ENCODE measurements at regions not wholly inside any gene's neighbourhood (a gene's known extent, or its start where the extent isn't known, plus 50 kb on each side); places are given as distances from the start of the nearest gene placed in this dataset.

DNA sequence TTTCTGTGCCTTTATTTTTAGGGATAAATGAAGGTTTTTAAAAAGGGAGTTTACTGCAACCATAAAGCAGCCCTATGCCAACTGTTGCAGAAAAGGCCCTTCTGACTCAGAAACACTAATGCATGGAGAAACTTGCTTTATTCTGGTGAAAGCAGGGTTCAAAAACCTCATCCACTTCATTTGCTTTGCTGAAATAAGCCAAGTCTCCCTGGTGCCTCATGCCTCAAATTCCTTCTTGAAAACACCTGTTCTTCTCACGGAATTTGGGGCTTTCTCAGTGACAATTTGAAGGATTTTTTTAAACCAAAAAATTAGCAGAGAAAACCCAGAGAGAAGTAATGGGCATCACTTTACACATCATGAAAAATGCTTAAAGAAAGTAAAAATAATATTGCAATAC is 349.0 kb downstream of the PCDH7 start:
- POLR2A ChIA-PET: no interaction called here
- no peak for DNase-seq (ENCODE audit: low read depth, low spot score)
- TF ChIP-seq, protein P1, sequence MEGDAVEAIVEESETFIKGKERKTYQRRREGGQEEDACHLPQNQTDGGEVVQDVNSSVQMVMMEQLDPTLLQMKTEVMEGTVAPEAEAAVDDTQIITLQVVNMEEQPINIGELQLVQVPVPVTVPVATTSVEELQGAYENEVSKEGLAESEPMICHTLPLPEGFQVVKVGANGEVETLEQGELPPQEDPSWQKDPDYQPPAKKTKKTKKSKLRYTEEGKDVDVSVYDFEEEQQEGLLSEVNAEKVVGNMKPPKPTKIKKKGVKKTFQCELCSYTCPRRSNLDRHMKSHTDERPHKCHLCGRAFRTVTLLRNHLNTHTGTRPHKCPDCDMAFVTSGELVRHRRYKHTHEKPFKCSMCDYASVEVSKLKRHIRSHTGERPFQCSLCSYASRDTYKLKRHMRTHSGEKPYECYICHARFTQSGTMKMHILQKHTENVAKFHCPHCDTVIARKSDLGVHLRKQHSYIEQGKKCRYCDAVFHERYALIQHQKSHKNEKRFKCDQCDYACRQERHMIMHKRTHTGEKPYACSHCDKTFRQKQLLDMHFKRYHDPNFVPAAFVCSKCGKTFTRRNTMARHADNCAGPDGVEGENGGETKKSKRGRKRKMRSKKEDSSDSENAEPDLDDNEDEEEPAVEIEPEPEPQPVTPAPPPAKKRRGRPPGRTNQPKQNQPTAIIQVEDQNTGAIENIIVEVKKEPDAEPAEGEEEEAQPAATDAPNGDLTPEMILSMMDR (IDR thresholded peaks at IDR 0.05; ENCODE audit: insufficient read depth, low read length, missing control alignments): no peak
- no peak overlapping the region for H3K4me3 ChIP-seq (ENCODE audit: low read depth, low read length)
- CTCF ChIA-PET: interaction anchor here (1.0 kb wide), 1 partner anchor 9 kb away, joined by 3 read pairs; no protein-coding TSS in a partner anchor

DNA sequence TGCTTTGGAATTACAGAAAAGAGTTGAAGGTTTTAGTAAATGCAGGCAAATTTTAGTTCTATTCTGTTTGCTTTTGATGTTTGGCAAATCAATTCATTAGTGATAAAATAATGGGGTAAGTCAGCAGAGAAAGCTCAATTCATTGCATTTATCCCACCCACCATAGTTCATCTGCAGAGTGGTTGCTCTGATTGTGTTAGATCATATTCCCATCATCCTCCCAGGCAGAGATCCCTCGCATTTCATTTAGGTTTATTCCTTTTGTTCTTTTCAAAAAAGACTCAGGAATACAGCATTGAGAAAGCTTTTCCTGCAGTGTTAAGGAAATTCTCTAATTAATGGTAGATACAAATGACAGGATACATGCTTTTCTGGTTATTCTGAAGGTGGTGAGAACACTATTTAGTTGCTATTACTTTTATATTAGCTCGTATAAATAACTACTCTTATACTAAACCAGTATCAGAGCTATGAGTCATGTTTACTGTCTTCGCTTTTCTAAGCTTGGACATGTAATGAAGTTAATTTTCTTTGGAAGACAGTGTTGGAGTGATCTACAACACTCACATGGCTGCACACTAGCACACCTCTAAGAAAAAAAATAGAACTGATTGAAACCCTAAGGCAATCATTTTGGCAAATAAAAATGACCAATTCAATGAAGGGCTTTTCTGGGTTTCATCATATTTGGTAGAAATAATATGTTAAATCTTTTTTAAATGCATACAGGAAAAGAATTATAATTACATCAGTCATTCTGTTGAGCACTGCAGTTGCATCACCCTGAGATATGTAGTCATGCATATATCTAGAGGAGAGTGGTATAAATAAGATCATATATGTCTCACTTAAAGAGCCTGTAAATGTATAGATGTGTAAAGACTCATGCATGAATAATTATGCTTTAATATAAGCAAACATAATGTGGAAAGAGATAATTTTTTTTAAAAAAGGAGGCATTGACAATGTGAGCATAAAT is 351.6 kb downstream of the PCDH7 start:
- no peak overlapping the region for H3K4me3 ChIP-seq (ENCODE audit: low read depth, low read length)
- TF ChIP-seq, protein P1 (IDR thresholded peaks at IDR 0.05; ENCODE audit: insufficient read depth, low read length, missing control alignments): no peak
- DNase-seq (ENCODE audit: low read depth, low spot score): no peak
- ChIA-PET POLR2A (no interaction called here), CTCF (interaction anchor here (1.1 kb wide), 1 partner anchor 10 kb away, joined by 3 read pairs; no protein-coding TSS in a partner anchor)

DNA sequence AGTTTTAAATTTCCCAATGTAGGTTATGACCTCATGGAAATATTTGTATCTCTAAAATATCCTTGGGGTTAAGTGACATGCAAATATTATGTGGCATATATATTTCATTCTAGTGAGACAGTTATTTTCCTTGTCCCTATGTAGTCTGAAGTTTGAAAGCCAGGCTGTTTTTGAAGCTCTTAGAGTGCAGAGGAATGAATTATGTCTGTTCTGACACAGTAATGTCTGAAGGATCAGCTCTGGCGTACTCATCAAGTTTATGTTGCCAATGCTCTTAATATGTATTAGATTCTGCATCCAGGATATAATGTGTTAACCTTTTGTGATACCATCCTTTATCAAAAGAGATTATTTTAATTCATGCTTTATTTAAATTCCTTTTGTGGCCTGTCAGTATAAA is 355.8 kb downstream of the PCDH7 start:
- no peak overlapping the region for H3K4me3 ChIP-seq (ENCODE audit: low read depth, low read length)
- TF ChIP-seq, protein P1 (IDR thresholded peaks at IDR 0.05; ENCODE audit: insufficient read depth, low read length, missing control alignments): no peak
- ChIA-PET CTCF (no interaction called here), POLR2A (no interaction called here)
- DNase-seq (ENCODE audit: low read depth, low spot score): no peak

DNA sequence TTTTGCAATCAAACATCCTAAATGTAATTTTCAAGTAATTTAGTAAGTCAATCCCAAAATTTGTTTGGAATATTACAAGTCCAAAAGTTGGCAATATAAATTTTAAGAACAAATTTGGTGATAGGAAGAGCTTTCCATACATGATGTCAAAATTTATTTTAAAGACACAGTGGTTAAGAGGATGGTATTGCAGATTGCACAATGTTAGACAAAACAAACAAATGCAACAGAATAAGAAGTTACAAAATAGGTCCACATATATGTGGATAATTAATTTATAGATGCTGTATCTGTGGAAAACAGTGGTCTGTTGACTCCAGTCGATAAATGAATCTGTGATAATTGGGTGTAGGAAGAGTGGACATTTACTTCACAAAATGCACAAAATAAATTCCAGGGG is 358.5 kb downstream of the PCDH7 start:
- POLR2A ChIA-PET: no interaction called here
- no peak for DNase-seq (ENCODE audit: low read depth, low spot score)

DNA sequence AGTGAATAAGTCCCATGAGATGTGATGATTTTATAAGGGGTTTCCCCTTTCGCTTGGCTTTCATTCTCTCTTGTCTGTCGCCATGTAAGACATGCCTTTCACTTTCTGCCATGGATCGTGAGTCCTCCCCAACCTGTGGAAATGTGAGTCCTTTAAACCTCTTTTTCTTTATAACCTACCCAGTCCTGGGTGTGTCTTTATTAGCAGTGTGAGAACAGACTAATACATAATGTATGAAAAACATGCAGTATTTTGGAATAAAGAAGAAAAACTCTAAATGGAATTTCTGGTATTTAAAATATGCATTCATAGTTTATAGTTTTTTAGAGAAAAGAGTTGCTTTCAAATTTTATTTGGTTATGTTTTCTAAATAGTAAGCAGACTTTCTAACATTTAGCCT is 360.7 kb downstream of the PCDH7 start:
- DNase-seq (ENCODE audit: low read depth, low spot score): no peak
- ChIA-PET CTCF (interaction anchor here (1.1 kb wide), 1 partner anchor 9 kb away, joined by 3 read pairs; no protein-coding TSS in a partner anchor), POLR2A (no interaction called here)
- TF ChIP-seq, protein P1 (IDR thresholded peaks at IDR 0.05; ENCODE audit: insufficient read depth, low read length, missing control alignments): no peak
- no peak overlapping the region for H3K4me3 ChIP-seq (ENCODE audit: low read depth, low read length)

More for the DNA sequence above, 358.5 kb downstream of the PCDH7 start:
- CTCF ChIA-PET: interaction anchor here (1.2 kb wide), 1 partner anchor 9 kb away, joined by 3 read pairs; no protein-coding TSS in a partner anchor
- TF ChIP-seq, protein P1 (IDR thresholded peaks at IDR 0.05; ENCODE audit: insufficient read depth, low read length, missing control alignments): no peak
- H3K4me3 ChIP-seq (ENCODE audit: low read depth, low read length): no peak overlapping the region

DNA sequence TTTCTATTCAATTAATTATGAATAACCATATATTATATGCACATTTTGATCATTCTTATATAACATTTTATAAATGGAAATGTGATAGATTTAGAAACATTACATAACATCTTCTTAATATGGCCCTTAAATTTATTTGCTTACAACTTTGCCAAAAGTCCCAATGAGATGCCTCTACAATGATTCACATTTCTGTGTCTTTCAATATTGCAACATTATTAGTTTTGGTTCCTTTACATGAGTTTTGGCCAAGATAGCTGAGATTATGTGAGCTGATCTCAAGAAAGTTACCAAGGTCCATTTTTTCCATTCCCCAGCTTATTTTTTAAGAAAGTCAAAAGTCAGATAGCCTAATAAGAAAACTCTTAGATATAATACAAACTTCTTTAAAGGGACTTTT is 361.2 kb downstream of the PCDH7 start:
- TF ChIP-seq, protein P1 (IDR thresholded peaks at IDR 0.05; ENCODE audit: insufficient read depth, low read length, missing control alignments): no peak
- POLR2A ChIA-PET: no interaction called here
- peak; percentile 1 for DNase-seq (ENCODE audit: low read depth, low spot score)
- H3K4me3 ChIP-seq (ENCODE audit: low read depth, low read length): no peak overlapping the region
- CTCF ChIA-PET: interaction anchor here (1.1 kb wide), 1 partner anchor 10 kb away, joined by 3 read pairs; no protein-coding TSS in a partner anchor
